GM12873 (cell line): ENCODE measurements at regions not wholly inside any gene's neighbourhood (a gene's known extent, or its start where the extent isn't known, plus 50 kb on each side); places are given as distances from the start of the nearest gene placed in this dataset.

ENCODE experiments used
- CTCF ChIP-seq: IDR thresholded peaks from 2 replicates; pipeline ENCODE4 v1.5.1; 2012; ENCODE audit warnings: low read depth, mild to moderate bottlenecking, moderate library complexity, low read length, control low read depth; ENCODE audit not compliant: insufficient read depth; ENCODE audit errors: missing control alignments

DNA sequence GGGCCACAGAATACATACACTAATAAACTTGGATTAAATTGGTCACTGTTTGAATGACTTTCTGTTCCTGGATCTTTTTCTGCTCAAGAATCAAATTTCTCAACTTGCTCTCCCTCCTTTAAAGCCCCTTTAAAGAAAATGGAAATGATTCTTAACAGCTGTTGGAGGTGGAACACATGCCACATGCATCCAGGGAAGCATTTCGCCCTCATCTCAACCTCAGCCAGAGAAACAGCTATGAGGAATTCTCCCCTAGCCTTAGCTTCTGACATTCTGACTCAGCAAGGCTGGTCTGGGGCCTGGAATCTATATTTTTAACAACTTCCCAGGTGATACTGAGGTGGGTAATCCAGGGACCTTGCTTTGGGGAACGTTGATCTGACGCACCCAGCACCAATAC lies 263.4 kb upstream of the ECI2 start:
- TF ChIP-seq CTCF, result no peak

DNA sequence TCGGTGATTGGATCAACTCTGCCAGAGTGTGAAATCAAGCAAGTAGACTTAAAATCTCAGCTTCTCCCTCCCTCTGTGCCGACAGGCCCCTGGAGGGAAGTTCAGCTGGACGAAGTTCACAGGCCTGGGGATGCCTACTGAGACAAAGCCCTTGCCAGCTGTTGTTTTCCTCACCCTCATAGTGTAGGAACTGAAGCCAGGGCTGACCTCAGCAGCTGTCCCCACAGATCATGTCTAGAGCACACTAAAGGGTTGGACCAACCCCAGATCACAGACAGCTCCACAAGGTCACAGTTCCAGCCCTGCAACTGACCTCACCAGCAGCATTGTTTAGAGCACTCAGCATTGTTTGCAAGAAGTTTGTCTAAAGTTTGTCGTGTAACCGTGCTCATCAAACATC lies 261.9 kb upstream of the ECI2 start:
- no peak for TF ChIP-seq CTCF

- no peak for TF ChIP-seq CTCF
These were observed 260.7 kb upstream of the ECI2 start for GRCh38 chr6:4396044-4396443.

DNA sequence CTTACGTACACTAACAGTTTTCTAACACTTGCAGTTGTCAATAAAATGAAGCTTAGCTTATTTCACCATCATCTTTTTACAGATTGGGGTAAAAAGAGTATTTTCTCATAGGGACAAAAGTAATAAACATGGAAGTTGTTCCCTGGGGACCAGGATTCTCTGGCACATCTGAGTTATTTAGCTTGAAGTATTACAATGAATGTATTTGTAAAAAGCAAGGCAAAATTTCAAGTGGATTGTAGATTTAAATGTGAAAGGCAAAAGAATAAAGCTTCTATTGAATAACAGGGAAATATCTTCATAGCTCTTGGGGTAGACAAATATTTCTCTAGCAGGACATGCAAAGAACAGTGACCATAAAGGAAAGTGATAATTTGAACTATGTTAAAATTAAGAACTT lies 260.0 kb upstream of the ECI2 start:
- TF ChIP-seq CTCF, result no peak

- TF ChIP-seq CTCF, result no peak
These were observed 259.4 kb upstream of the ECI2 start for GRCh38 chr6:4394786-4395185.

GRCh38 chr6:4388675-4389074 lies 253.3 kb upstream of the ECI2 start:
- TF ChIP-seq CTCF, result no peak

- TF ChIP-seq CTCF, result no peak
These were observed 249.3 kb upstream of the ECI2 start for GRCh38 chr6:4384656-4385055.
